GM18868 (cell line): ENCODE measurements at regions not wholly inside any gene's neighbourhood (a gene's known extent, or its start where the extent isn't known, plus 50 kb on each side); places are given as distances from the start of the nearest gene placed in this dataset.
"Not testable (repeated sequence)": the region's sequence is repeated elsewhere in the genome, so short reads cannot be mapped to it uniquely, and the experiment has no call there.

Source experiments
- ATAC-seq: cut with Tn5 transposase; IDR thresholded peaks from one replicate; pipeline ENCODE4 v1.9.1; 2021; ENCODE audit warnings: mild to moderate bottlenecking, moderate library complexity; ENCODE audit not compliant: unreplicated experiment

GRCh38 chr10:108327706-108328105, 1163.2 kb upstream of the SORCS1 start:
- ATAC-seq: no peak

DNA sequence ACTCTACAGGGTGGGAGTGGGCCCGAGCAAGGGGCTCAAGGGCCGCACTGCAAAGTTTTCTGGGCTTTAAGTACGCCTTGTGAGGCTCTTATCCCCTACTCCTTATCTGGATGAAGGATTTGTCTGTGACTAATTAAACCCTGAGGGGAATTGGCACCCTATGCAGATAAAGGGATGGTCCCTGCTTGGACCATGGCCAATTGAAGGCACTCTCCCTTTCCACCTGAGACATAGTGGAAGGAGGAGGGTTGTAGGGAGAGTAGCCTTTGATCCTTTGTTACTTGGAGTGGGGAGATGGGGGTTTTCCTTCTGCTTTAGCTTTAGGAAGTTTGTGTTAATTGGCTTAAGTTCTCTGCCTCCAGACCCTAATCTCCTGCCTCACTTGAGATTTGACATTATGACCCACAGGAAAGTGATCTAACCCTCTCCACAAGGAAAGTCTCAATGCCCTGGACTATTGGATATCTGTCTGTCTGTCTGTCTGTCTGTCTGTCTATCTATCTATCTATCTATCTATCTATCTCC, 1158.8 kb upstream of the SORCS1 start:
- ATAC-seq: no peak

- ATAC-seq: no peak
These were observed 1155.1 kb upstream of the SORCS1 start for GRCh38 chr10:108319434-108320222.

GRCh38 chr10:108315636-108316035, 1151.1 kb upstream of the SORCS1 start:
- ATAC-seq: not testable (repeated sequence)

- no peak for ATAC-seq
These were observed 1143.4 kb upstream of the SORCS1 start for GRCh38 chr10:108307925-108308312.

DNA sequence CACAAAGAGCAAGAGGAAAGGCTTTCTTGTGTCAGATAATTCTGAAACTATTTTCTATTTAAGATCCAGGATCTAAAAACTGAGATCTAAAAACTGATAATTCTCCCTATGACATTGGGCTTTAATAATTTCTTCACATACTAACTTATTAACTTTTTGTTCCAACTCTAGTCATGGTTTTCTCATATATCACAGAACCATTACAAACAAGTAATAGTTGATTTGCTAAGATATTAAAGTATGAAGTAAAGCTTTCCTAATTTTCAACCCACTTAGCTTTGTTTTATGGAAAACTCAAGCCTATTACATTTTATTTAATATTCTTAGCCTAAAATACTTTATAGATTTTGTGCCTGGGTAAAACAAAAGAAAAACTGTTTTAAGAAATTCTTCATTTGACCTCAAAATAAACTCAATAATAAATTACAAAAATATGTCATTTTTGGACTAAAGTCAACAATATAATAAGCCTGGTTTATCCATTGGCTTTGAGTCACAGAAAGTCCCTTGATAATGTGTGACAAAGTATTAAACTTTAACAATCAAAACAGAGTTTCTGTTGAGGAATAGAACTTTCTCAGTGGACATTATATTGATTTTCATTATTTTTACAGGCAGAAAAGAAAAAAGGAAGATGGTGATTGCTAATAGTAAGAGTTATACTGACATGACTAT, 1142.9 kb upstream of the SORCS1 start:
- no peak for ATAC-seq

DNA sequence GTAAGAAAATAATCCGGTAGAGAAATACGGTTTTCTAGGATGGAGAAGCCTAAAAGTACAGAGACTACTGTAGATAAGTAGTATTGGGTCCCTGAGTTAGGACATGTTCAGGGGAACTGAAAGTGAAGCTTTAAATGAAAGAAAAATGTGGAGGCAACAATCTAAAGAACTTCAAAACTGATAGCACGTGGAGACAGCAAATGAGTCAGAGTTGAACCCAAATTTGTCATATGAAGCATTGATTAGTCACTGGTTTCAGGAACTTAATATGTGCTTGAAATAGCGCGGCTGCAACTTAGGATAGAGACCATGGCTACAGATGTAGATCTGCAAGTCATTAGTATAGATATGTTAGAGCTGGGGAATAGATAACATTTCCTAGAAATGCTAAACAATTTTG, 1138.6 kb upstream of the SORCS1 start:
- peak; percentile 62 for ATAC-seq

GRCh38 chr10:108301002-108301401, 1136.5 kb upstream of the SORCS1 start:
- no peak for ATAC-seq

DNA sequence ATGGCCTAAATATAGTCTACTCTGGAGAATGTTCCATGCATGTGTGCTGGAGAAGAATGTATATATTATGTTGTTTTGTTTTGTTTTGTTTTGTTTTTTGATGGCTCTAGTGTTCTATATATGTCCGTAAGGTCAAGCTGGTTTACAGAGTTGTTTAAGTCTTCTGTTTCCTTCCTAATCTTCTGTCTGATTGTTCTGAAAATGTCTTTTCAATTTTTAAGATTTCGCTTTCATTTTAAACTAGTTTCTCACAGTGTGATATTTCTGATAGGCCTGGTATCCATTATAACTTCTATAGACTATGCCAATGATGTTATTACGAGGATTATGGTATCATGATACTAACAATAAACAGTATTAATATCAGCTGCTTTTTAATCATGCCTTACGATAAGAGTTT, 1126.3 kb upstream of the SORCS1 start:
- ATAC-seq: no peak

DNA sequence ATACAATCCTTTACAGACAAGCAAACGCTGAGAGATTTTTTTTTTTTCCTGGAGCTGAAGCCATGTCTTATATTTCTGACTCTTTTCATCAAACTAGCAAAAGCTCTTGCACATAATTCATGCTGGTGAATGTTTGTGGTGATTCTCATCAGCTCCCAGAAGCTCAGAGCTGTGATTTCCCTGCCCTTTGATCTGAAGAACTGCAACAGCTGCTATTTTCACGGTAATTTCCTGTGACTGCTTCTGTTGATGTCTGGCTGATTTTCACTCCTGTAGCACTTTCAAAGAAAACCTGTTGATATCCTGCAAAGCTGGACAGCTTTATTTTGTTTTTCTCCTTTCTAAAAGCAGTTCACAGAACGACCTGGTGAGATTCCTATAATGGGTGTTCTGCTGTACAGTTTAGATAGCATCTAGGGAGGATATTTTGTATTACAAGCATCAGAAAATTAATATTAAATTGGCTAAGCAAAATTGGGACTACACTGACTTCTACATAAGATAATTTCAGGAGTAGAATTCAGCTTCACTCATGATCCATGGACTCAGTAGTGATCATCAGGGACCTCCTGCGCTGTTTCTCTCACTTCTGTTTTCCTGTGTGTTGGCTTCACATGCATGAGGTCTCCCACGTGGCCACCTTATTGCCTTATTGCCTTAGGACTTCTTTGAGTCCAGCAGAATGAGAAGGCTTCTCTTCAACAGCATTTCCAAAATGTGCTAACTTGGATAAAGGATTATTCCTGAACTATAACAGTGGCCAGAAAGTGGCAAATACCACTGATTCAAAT, 1111.6 kb upstream of the SORCS1 start:
- ATAC-seq: no peak

DNA sequence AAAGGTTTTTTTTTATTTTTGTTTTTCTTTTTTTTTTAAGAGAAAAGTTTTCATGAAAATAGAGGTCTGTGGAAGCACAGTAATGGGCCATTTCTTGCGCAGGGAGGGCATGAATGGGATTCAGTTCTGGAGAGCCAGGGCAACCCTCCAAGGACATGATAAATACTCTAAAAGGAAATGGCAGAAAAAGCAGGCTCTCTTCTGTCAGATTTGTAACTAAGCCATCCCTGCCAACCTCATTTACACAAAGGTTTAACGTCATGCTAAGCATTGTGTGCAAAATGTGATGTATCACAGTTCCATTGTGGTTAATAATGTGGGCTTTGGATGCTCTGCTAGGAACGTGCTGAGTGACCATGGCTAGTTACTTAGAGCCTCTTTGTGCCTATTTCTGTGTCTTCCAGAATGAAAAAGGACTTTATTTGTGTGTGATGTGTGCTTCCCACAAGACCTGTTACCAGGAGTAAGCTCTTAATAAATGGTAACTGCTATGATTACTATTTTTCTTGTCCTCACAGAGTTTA, 1095.9 kb upstream of the SORCS1 start:
- no peak for ATAC-seq

DNA sequence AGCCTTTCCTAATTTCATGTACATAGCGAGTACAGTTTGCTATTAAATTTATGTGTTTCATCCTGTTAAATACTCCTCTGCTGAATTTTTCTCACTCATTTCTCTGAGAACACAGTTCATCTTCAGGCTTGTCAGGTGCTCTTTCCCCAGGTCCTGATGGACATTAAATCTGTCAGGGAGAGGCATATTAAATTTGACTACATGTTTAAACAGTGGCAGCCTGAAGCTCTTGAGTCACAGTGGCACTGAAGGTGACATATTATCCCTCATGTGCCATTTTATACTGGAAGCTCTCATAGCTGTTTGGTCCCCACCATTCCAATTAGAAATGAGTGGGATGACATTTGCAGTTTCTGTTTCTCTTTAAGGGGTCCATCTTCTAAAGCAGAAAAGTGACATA, 1089.6 kb upstream of the SORCS1 start:
- no peak for ATAC-seq

DNA sequence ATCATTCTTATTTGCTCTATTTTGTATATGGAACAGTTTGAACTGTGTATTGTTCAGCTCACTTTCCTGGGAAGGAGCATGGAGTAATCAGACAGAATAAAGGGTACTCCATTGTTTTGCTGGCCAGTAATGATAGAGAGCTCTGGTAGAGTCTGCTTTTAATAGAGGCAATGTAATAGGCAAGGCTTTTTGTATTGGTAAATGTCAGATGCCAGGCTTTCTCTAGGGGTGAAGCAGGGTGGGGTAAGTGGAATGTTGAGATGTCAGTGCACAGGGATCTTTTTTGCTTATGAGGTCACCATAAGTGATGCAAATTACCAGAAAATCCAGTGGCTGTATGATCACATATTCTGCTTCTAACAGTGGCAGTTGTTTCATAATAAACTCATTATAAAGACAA, 1088.3 kb upstream of the SORCS1 start:
- no peak for ATAC-seq

DNA sequence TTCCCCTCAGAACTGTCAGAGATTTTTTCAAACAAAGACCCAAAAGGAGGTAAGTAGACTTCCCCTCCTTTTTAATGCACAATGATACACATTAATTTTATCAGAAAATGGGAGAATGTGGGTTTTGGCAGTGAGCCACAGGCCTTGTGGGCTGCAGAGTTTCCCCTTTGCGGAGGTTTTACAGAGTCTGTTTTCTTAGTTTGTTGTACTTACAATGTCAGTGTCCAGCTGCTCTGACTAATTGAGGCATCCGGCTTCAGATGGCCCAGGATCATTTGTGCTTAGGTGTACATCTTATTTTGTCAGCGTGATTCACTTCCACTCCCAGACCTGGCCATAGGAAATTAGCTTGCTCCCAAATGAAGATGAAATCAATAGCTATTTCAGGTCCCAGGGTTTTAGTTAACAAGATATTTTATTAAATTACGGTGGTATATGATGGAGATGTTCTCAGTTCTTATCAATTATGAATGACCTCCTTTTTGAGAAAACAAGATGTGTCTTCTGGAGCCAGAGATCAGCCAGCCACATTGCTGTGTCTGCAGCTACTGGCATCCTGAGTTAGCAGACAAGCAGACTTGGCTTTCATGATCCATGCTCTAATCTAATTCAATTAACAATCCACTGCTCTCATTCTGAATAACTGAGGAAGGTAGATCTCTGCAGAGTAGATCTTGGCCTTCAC, 1086.6 kb upstream of the SORCS1 start:
- no peak for ATAC-seq

DNA sequence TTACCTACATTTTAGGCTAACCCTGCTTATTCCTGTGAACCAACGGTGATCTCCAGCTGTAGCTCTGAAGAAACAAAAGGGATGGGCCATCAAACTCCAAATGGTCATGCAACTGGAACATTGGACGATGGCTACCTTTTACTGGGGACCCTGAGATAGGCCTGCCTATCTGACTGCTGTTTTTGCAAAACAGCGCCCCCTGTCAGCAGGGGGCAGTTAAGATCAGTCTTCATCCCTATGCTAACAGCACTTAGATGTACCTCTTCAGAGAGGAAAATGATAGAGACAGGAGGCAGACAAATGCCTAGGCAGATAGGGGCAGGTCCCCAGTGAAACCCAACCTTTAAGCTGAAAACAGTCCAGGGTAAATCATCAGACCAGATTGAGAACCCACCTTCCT, 1085.4 kb upstream of the SORCS1 start:
- ATAC-seq: peak; percentile 65

- ATAC-seq: no peak
These were observed 1080.1 kb upstream of the SORCS1 start for GRCh38 chr10:108244443-108245228.

DNA sequence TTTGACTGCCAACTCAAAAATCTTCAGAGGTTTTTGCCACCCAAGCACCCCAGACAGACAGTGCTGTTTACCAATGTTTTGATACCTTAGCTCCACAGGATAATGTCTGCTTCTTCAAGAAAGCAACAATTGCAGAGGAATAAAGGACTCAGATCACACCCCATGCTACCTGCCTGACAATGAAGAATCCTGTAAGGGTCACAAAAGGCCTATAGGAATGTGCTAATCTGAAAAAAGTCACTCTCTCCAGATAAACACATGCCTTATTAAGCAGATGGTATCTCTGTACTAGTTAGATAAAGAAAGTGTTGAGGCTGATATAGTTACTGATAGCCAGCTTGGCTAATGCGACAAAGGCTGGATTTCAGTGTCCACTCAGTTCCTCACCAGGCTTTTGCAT, 1076.7 kb upstream of the SORCS1 start:
- no peak for ATAC-seq

DNA sequence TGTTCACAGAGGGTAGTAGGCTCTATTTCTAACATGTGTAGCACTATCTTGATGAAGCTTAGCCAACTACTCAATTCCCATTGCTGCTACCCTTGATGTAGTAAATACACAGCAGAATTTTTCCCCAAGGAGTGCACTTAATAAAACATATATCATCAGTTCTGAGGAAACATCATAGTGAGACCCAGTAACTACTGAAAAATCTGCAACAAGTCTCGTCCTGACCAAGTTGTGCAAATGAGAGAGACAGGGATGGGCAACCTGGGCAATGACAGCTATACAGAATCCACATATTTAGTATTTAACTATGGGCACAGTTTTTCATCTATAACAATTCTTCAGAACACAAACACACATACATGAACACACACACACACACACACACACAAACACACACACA, 1073.8 kb upstream of the SORCS1 start:
- ATAC-seq: no peak

GRCh38 chr10:108230478-108231170, 1066.1 kb upstream of the SORCS1 start:
- no peak for ATAC-seq
